Kidney (tissue), 13 donors: ENCODE measurements at regions not wholly inside any gene's neighbourhood (a gene's known extent, or its start where the extent isn't known, plus 50 kb on each side); places are given as distances from the start of the nearest gene placed in this dataset.

Experiments
- DNase-seq, 5 donors: peaks; one replicate each; pipeline ENCODE4 v3.0.0-alpha.2; 2013 to 2020
- FAIRE-seq: peaks from 2 replicates; lab custom pipeline; 2012; peaks lifted over from hg19 to GRCh38; lab: Jason Lieb, UNC
- H3K27ac ChIP-seq, 2 donors: one replicate each; pipeline ENCODE4 v1.7.0; 2013; ENCODE audit warnings: low read depth in 2 of 2, low read length in 2 of 2, inconsistent platforms in 1 of 2
- H3K27me3 ChIP-seq: one replicate; pipeline ENCODE4 v1.7.1; 2013; ENCODE audit warnings: low read length, inconsistent platforms; ENCODE audit not compliant: control insufficient read depth, insufficient read depth
- H3K36me3 ChIP-seq, 3 donors: one replicate each; pipeline versions ENCODE4 v1.7.0 to v1.7.1; 2013; ENCODE audit warnings: low read length in 3 of 3, control low read depth in 1 of 3, inconsistent platforms in 1 of 3; ENCODE audit not compliant: insufficient read depth in 3 of 3, control insufficient read depth in 2 of 3
- H3K4me1 ChIP-seq, 3 donors: one replicate each; pipeline versions ENCODE4 v1.7.0 to v1.7.1; 2013; ENCODE audit warnings: low read length in 3 of 3, inconsistent platforms in 1 of 3, low read depth in 1 of 3; ENCODE audit not compliant: control insufficient read depth in 2 of 3, insufficient read depth in 2 of 3
- H3K4me3 ChIP-seq, 3 donors: one replicate each; pipeline versions ENCODE4 v1.7.0 to v1.8.1; 2013; ENCODE audit warnings: low read length in 3 of 3, control low read depth in 1 of 3, inconsistent platforms in 1 of 3
- H3K9ac ChIP-seq, 3 donors: one replicate each; pipeline versions ENCODE4 v1.7.0 to v1.7.1; 2013; ENCODE audit warnings: low read length in 3 of 3, control low read depth in 1 of 3, inconsistent platforms in 1 of 3
- H3K9me3 ChIP-seq, 3 donors: one replicate each; pipeline versions ENCODE4 v1.7.0 to v1.7.1; 2013; ENCODE audit warnings: low read length in 3 of 3, control low read depth in 1 of 3, inconsistent platforms in 1 of 3; ENCODE audit not compliant: control insufficient read depth in 2 of 3, insufficient read depth in 1 of 3
- CTCF ChIP-seq: IDR thresholded peaks from 3 replicates; pipeline ENCODE4 v1.5.1; 2012; ENCODE audit warnings: mild to moderate bottlenecking, moderate library complexity, borderline replicate concordance; ENCODE audit not compliant: insufficient read depth; ENCODE audit errors: extremely low read depth
- intact Hi-C: fragments of 100-400 bp; cut with DNase I; formaldehyde crosslinking; loops from one replicate; pipeline ENCODE4 v1.11.1; 2022
- donor health status: control.
- donor health status: control.
- donor health status: control.
- donor health status: control.
- donor health status: control.
- donor health status: DM: yes; HTN: yes; CAD: no.
- donor health status: Normal renal cell carcinoma (clear cell type).

- intact Hi-C loops = no loop called here
- Histone ChIP-seq H3K9me3 (no peaks in the 10 kb centered on the region), H3K4me1 (no peaks in the 10 kb centered on the region), H3K4me3 (no peak overlapping the region), H3K36me3 (no peaks in the 10 kb centered on the region), H3K9ac (no peak overlapping the region), H3K27ac (no peak overlapping the region), H3K27me3 (no peaks in the 10 kb centered on the region)
- DNase-seq = no peak
- no peak for FAIRE-seq
- TF ChIP-seq CTCF = no peak
Observed at GRCh38 chr15:39482459-39482858, 98.4 kb upstream of the THBS1 start.

GRCh38 chr15:39486621-39487457 lies 94.0 kb upstream of the THBS1 start:
- H3K4me3 ChIP-seq = no peak overlapping the region
- FAIRE-seq (no peak), DNase-seq (peak in 2 of 5 donors; percentile 60 to 87)
- no peaks in the 10 kb centered on the region for H3K27me3 ChIP-seq
- no peak for TF ChIP-seq CTCF
- intact Hi-C loops = no loop called here
- no peak overlapping the region for H3K9ac ChIP-seq
- no peaks in the 10 kb centered on the region for H3K4me1 ChIP-seq
- no peaks in the 10 kb centered on the region for H3K36me3 ChIP-seq
- no peaks in the 10 kb centered on the region for H3K9me3 ChIP-seq
- no peak overlapping the region for H3K27ac ChIP-seq

- DNase-seq = no peak
- H3K27me3 ChIP-seq = no peaks in the 10 kb centered on the region
- H3K36me3 ChIP-seq = no peaks in the 10 kb centered on the region
- no peak for TF ChIP-seq CTCF
- H3K27ac ChIP-seq = no peak overlapping the region
- H3K9ac ChIP-seq = no peak overlapping the region
- no peak overlapping the region for H3K4me3 ChIP-seq
- FAIRE-seq = no peak
- intact Hi-C loops = no loop called here
- H3K4me1 ChIP-seq = no peaks in the 10 kb centered on the region
- no peaks in the 10 kb centered on the region for H3K9me3 ChIP-seq
Observed at GRCh38 chr15:39487458-39487735, 93.5 kb upstream of the THBS1 start.

- Histone ChIP-seq H3K9me3 (no peaks in the 10 kb centered on the region), H3K36me3 (no peaks in the 10 kb centered on the region), H3K27ac (no peak overlapping the region), H3K4me1 (no peaks in the 10 kb centered on the region), H3K4me3 (no peak overlapping the region), H3K27me3 (no peaks in the 10 kb centered on the region), H3K9ac (no peak overlapping the region)
- peak in 1 of 5 donors; percentile 67 for DNase-seq
- intact Hi-C loops = no loop called here
- FAIRE-seq = no peak
- no peak for TF ChIP-seq CTCF
Observed at GRCh38 chr15:39488516-39488915, 92.4 kb upstream of the THBS1 start.
